Fibroblast of lung (primary cell): ENCODE measurements at regions not wholly inside any gene's neighbourhood (a gene's known extent, or its start where the extent isn't known, plus 50 kb on each side); places are given as distances from the start of the nearest gene placed in this dataset.

Experiments
- DNase-seq, 2 donors: peaks; one replicate each; pipeline versions ENCODE4 v3.0.0 to v3.0.0-alpha.2; 2010; ENCODE audit warnings: low read depth in 2 of 2
- H2AFZ ChIP-seq: 2 replicates; pipeline ENCODE4 v1.5.1; 2012; ENCODE audit warnings: low read length, control low read depth, inconsistent platforms
- H3K27ac ChIP-seq: 2 replicates; pipeline ENCODE4 v1.5.1; 2011; ENCODE audit warnings: low read length, control low read depth; ENCODE audit not compliant: insufficient read depth
- H3K27me3 ChIP-seq: 2 replicates; pipeline ENCODE4 v1.5.1; 2011; ENCODE audit warnings: mild to moderate bottlenecking, low read length; ENCODE audit not compliant: control insufficient read depth, insufficient read depth
- H3K36me3 ChIP-seq: 2 replicates; pipeline ENCODE4 v1.5.1; 2011; ENCODE audit warnings: low read length; ENCODE audit not compliant: control insufficient read depth, insufficient read depth
- H3K4me1 ChIP-seq: 2 replicates; pipeline ENCODE4 v1.5.1; 2011; ENCODE audit warnings: low read length; ENCODE audit not compliant: control insufficient read depth, insufficient read depth; ENCODE audit errors: extremely low read depth
- H3K4me2 ChIP-seq: 2 replicates; pipeline ENCODE4 v1.5.1; 2011; ENCODE audit warnings: low read length, control low read depth; ENCODE audit not compliant: insufficient read depth; ENCODE audit errors: extremely low read depth
- H3K4me3 ChIP-seq, 4 experiments: fragments of 200-600 bp in 1 of 4; sonication (generic) in 1 of 4; replicated peaks in 1 of 4; 2 replicates each; pipeline ENCODE4 v1.5.1; 2011 to 2016; ENCODE audit warnings: low read length in 4 of 4, low read depth in 3 of 4, mild to moderate bottlenecking in 3 of 4, control low read depth in 2 of 4, inconsistent platforms in 1 of 4, mixed read lengths in 1 of 4; ENCODE audit not compliant: insufficient read depth in 1 of 4; ENCODE audit errors: control extremely low read depth in 1 of 4
- H3K79me2 ChIP-seq: 2 replicates; pipeline ENCODE4 v1.5.1; 2012; ENCODE audit warnings: mild to moderate bottlenecking, low read length, inconsistent platforms; ENCODE audit not compliant: control insufficient read depth, insufficient read depth
- H3K9ac ChIP-seq: 2 replicates; pipeline ENCODE4 v1.5.1; 2011; ENCODE audit warnings: mild to moderate bottlenecking, low read length, control low read depth; ENCODE audit not compliant: insufficient read depth
- H3K9me3 ChIP-seq: 2 replicates; pipeline ENCODE4 v1.5.1; 2012; ENCODE audit warnings: low read depth, low read length; ENCODE audit not compliant: control insufficient read depth, insufficient read depth
- H4K20me1 ChIP-seq: 2 replicates; pipeline ENCODE4 v1.5.1; 2011; ENCODE audit warnings: low read length; ENCODE audit not compliant: control insufficient read depth, insufficient read depth; ENCODE audit errors: extremely low read depth
- EZH2 ChIP-seq: IDR thresholded peaks from 2 replicates; pipeline ENCODE4 v1.5.1; 2012; ENCODE audit warnings: low read length, control low read depth, mild to moderate bottlenecking; ENCODE audit errors: missing control alignments
- TF ChIP-seq, protein P1 (sequence below), 2 donors: IDR thresholded peaks in 1 of 2; conservative IDR thresholded peaks in 1 of 2; 1 replicate in 1 of 2; 2 replicates in 1 of 2; pipeline ENCODE4 v1.5.1; 2011 to 2012; ENCODE audit warnings: low read length in 2 of 2, control low read depth in 1 of 2, inconsistent platforms in 1 of 2, low read depth in 1 of 2, mild to moderate bottlenecking in 1 of 2

DNA sequence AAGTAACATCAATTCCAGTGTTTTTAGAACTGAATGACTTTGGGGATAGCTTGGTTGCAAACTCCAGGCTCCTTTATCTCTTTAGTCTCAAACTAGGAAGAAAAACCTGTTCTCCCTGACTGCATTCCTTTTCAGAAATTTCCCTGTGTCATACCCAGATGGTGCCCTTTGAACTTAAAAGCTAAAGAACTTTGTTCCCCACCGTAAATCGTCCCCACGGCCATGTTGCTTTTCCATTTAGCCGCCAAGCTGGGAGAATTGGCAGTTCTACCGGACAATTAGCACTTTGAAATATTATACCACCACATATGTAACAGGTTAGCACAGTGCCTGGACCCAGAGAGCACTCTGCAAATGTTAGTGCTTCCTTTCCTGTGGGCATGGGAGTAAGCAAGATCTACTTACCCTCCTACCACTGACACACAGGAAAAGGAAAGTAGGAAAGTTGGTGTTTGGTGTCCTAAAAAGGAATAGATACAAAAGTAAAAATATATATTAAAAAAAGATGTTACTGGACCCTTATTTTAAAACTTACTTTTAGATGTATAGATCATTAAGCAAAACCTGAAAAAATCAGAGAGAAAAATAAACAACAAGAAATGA lies 191.9 kb upstream of the MIR17HG start:
- H2AFZ ChIP-seq = no peak overlapping the region
- H3K4me1 ChIP-seq = no peaks in the 10 kb centered on the region
- H3K4me3 ChIP-seq = no peak overlapping the region
- H3K9me3 ChIP-seq = no peaks in the 10 kb centered on the region
- H3K9ac ChIP-seq = no peak overlapping the region
- H3K36me3 ChIP-seq = no peaks in the 10 kb centered on the region
- no peaks in the 10 kb centered on the region for H3K79me2 ChIP-seq
- H3K4me2 ChIP-seq = no peak overlapping the region
- no peaks in the 10 kb centered on the region for H3K27me3 ChIP-seq
- no peak for TF ChIP-seq EZH2
- TF ChIP-seq, protein P1, sequence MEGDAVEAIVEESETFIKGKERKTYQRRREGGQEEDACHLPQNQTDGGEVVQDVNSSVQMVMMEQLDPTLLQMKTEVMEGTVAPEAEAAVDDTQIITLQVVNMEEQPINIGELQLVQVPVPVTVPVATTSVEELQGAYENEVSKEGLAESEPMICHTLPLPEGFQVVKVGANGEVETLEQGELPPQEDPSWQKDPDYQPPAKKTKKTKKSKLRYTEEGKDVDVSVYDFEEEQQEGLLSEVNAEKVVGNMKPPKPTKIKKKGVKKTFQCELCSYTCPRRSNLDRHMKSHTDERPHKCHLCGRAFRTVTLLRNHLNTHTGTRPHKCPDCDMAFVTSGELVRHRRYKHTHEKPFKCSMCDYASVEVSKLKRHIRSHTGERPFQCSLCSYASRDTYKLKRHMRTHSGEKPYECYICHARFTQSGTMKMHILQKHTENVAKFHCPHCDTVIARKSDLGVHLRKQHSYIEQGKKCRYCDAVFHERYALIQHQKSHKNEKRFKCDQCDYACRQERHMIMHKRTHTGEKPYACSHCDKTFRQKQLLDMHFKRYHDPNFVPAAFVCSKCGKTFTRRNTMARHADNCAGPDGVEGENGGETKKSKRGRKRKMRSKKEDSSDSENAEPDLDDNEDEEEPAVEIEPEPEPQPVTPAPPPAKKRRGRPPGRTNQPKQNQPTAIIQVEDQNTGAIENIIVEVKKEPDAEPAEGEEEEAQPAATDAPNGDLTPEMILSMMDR (conservative IDR thresholded peaks at IDR 0.05 in 1 of 2, IDR thresholded peaks at IDR 0.05 in 1 of 2; ENCODE audit: low read depth in 1 of 2, low read length in 2 of 2) = no peak
- H3K27ac ChIP-seq = no peak overlapping the region
- no peak for DNase-seq
- H4K20me1 ChIP-seq = no peaks in the 10 kb centered on the region

DNA sequence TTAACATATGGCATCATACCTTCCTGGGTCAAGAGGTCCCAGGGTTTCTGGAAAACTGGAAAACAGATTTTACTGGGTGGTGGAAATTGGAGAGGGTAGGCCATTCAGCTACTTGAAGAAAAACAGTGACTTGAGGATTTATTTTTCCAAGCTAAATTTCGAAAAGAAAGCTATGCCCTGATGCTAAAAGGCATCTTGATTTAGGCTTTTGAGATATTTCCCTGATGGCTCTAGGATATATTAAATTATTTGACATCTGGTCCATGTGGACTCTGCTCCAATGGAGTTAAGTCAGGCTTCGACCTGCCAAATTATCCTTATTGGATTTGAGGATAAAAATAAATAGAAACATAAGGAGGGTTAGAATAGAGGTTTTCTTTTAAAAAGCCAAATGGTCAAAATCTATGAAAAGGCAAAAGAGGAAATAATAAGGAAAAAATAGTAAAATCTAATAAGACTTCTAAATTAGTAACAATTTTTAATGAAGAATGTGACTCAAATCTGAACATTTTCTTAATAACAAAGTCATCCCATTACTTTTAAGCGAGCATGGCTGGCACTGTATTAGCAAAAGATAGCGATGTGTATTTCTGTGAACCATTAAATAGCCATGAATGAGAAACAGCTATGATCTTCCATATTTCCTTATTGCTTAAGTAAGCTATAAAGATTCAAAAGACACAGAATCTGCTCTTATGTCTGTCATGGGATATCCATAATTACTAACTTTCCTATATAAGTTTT lies 190.0 kb upstream of the MIR17HG start:
- Histone ChIP-seq H4K20me1 (no peaks in the 10 kb centered on the region), H3K27me3 (no peaks in the 10 kb centered on the region), H3K27ac (no peak overlapping the region), H3K79me2 (no peaks in the 10 kb centered on the region), H3K9ac (no peak overlapping the region), H3K36me3 (no peaks in the 10 kb centered on the region), H3K9me3 (no peaks in the 10 kb centered on the region), H3K4me1 (no peaks in the 10 kb centered on the region), H2AFZ (no peak overlapping the region), H3K4me3 (no peak overlapping the region), H3K4me2 (no peak overlapping the region)
- TF ChIP-seq, protein P1 (conservative IDR thresholded peaks at IDR 0.05 in 1 of 2, IDR thresholded peaks at IDR 0.05 in 1 of 2; ENCODE audit: low read depth in 1 of 2, low read length in 2 of 2) = no peak
- no peak for TF ChIP-seq EZH2
- DNase-seq = no peak

DNA sequence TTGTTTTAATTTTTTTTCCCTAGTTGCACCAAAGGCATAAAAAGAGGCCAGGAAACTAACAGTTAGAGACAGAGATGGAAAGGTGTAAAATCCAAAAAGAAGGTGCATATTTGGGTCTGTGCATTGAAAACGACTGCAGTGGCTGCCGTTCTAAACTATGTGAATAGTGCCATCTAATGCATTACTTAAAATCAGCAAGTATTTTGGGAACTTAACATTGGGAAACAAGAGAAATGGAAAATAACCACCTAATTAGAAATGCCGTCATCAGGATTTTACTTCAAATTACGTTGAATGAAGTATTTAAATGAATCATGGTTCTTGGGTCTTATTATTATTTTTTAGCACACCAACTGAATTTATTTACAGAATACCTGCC lies 189.5 kb upstream of the MIR17HG start:
- Histone ChIP-seq H3K27ac (no peak overlapping the region), H3K4me3 (no peak overlapping the region), H3K27me3 (no peaks in the 10 kb centered on the region), H3K79me2 (no peaks in the 10 kb centered on the region), H3K4me2 (no peak overlapping the region), H3K36me3 (no peaks in the 10 kb centered on the region), H4K20me1 (no peaks in the 10 kb centered on the region), H2AFZ (no peak overlapping the region), H3K4me1 (no peaks in the 10 kb centered on the region), H3K9me3 (no peaks in the 10 kb centered on the region), H3K9ac (no peak overlapping the region)
- TF ChIP-seq EZH2 = no peak
- TF ChIP-seq, protein P1 (conservative IDR thresholded peaks at IDR 0.05 in 1 of 2, IDR thresholded peaks at IDR 0.05 in 1 of 2; ENCODE audit: low read depth in 1 of 2, low read length in 2 of 2) = no peak
- DNase-seq = no peak
